GM21423 (cell line): ENCODE measurements at regions not wholly inside any gene's neighbourhood (a gene's known extent, or its start where the extent isn't known, plus 50 kb on each side); places are given as distances from the start of the nearest gene placed in this dataset.

Source experiments
- ATAC-seq: cut with Tn5 transposase; IDR thresholded peaks from one replicate; pipeline ENCODE4 v1.9.1; 2021; ENCODE audit warnings: mild to moderate bottlenecking, moderate library complexity; ENCODE audit not compliant: unreplicated experiment

DNA sequence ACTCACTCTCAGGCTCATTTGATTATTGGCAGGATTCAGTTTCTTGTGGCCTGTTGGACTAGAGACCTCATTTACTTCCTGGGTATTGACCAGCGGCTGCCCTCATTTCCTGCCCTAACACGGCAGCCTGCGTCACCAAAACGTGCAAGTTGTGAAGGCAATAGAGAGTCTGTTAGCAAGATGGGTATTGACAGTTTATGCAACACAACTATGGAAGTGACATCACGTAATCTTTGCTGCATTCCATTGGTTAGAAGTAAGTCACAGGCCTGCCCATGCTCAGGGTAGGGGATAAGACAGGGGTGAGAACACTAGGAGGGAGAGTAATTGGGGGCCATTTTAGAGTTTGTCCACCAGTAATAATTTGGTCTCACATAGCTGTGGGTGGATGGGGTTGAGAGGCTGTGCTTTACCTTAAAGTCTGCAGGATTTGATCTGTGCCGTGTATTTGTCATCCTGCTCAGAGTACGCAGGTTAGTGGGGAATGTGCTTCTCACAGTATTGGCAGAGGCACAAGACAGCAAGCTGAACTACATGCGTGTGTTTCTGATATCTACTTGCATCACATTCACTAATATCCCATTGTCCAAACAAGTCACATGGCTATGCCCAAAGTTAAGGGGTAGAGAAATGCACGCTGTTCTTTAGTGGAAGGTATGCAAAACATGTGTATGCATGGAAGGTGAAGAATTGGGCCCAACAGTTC, 83.3 kb downstream of the EDEM1 start:
- ATAC-seq, result no peak

DNA sequence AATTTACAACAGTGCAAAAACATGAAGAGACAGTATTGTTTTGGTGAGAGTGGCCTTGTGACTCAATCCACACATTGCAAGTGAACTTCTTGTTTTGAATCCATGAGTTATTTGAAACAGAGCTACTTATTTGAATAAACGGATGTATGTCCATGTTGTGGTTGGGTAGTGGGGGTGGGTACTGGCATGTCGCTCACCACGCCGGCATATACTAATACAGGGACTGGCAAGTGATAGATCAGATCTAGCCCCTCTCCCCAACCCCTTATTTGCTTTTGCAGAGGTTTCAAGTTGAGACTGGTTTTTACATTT, 83.8 kb downstream of the EDEM1 start:
- ATAC-seq, result no peak

DNA sequence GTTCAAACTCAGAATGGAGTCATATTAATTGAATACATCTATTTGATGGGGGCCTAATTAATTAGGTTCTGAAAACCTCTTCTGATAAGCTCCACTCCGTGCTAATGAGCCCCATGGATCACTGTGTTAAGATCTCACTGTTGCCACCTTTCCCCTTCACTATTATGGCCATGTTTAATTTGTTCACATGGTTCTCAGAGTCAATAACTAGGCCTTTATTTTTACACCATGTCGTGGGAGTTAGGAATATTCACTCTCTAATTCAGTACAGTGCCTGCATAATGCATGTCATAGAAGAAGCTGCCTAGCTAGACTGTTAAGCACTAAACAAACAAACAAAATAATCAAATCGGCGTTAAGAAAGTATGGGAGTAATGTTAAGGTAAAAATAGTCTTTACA, 84.9 kb downstream of the EDEM1 start:
- no peak for ATAC-seq

DNA sequence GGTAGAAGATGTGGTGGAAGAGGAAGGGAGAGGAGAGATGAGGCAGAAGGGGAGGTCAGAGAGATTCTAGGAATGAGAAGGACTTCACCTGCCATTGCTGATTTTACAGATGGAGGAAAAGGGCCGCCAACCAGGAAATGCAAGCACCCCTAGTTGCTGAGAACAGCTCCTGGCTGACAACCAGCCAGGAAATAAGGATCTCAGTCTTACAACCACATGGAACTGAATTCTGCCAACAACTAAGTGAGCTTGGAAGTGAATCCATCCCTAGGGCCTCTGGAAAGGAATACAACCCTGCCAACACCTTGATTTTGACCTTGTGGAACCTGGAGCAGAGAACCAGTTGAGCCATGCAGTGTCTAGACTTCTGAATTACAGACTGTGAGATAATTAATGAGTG, 86.6 kb downstream of the EDEM1 start:
- ATAC-seq, result no peak

DNA sequence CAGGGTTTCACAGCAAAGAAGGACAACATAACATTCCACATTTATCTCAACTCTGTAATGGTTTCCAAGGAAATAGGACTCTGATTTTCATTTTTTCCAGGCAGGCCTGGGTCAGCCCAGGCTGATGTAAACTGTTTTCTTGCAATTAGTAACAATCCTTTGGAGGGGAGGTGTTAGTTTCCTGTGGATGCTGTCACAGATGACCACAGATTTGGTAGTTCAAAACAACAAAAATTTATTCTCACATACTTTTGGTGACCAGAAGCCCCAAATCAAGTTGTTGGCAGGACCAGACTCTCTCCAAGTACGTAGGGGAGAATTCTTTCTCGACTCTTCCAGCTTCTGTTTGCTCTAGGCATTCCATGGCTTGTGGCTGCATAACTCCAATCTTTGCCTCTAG, 88.0 kb downstream of the EDEM1 start:
- no peak for ATAC-seq

DNA sequence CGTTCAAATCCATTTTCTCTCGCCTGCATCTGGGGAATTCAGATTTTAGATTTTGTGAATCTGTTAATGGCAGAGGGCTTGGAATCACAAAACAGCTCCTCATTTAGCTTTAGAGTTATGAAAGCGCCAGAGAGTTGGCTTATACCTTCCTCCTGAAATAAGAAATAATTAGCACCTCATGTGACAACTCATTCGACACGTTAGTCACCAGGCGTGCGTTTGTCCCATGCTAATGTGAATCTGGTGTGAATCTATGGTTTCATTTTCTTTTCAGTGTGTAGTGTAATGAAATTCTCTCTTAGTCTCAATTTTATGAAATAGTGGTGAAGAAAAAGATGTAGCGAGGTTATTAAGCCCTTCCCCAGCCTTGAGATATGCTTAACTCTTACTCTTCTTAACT, 89.4 kb downstream of the EDEM1 start:
- ATAC-seq, result no peak

DNA sequence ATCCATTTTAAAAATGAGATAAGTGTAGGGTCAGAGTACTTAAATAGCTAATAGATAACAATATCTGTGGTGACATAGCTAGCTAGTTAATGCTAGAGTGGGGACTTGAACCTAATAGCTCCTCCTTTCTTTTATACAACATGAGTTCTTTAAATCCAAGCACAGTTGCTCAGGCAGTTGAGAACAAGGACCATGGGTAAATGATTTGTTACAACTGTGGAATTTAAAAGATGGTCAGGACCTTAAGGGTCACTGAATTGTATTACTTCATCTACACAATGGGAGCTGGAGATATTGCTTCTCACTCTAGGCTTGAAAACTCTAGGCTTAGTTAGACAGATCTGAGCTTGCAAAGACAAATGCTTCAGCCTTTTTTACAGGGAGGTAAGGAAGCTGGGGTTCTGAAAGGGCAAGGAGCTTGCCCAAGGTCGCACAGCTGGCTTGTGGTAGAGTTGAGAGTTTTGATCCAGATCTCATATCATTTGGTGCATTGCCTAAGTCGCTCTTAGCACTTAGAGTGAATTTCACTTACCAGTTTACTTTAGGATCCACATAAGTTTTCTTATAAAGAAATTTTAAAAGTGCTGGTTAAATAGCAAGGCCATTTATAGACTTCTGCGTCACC, 90.2 kb downstream of the EDEM1 start:
- no peak for ATAC-seq

DNA sequence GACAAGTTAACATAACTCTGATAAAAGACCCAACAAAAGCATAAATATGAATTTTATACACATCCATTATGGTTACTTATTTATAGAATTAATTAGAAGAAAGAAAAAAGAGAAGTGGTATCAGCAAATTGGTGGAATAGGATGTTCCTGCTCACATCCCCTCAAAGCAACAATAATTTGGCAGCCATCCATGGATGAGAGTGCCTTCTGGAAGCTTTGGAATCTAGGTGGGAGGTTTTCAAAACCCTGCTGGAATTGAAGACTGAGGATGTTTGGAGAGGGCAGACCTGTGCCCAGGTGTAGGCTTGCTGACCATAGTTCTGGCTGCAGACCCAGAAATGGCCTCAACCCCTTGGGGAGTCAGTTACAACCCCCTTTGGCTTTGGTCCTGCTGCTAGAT, 91.2 kb downstream of the EDEM1 start:
- no peak for ATAC-seq

DNA sequence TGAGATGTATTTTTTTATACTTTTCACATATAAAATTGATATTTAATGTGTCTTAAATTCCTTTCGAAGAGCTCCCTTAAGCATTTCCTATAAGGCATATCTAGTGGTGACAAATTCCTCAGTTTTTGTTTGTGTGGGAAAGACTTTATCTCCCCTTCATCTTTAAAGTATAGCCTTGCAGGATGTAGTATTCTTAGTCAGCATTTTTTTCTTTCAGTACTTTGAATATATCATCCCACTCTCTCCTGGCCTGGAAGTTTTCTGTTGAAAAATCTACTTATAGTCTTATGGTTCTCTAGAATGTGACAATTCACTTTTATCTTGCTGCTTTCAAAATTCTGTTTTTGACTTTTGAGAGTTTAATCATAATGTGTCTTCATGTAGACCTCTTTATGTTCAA, 95.2 kb downstream of the EDEM1 start:
- ATAC-seq, result no peak

DNA sequence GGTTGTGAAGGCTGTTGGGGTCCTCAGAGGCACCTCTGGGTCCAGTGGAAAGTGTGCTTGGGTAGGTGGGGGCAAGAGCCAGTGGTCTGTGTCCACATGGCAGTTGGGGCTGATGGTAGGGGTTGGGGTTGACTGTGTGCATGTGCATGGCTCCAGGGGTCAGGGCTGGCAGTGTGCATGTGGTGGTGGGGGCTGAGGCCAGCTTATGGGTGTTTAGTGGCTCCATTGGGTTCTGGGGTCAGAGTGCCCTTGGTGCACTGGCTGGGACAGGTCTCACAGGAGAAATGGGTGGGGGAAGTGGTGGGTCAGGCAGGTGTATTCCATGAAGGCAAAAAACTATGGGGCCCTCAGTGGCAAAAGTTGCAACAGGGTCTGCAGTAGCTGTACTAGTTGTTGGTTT, 97.9 kb downstream of the EDEM1 start:
- ATAC-seq, result no peak

DNA sequence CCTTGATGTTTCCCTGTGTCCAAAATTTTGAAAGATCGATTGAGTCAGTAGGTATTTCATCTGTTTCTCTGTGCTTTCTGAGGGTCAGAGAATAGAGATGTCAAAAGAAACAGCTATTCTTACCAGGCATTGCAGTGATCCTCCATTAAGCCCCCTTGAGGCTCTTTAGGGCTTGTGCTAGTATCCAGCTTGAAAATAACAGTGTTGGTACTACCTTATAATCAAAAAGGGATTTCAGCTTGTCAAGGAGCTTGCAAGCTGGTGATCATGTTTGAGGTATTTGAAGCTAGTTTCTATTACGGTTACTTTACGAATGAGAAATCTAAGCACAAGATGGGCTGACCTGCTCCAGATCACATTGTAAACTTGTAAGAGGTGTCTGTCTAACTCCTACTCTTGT, 103.4 kb downstream of the EDEM1 start:
- ATAC-seq, result no peak

DNA sequence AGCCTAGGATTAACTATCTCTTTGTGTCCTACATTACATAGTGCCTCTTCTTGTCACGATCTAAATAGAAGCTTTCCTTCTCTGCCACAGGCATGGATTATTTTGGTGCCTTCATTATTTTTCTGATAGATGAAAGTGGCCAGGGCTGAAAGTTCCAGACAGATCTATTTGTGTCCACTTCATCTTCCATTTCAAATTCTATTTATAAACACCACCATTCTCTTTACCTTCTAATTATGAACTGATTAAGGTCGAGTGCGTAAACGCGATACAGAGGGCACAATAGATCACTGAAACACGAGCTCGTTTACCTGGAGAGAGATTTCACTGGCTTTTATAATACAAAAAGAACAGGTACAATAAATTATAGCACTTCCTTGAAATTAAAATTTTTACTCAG, 105.0 kb downstream of the EDEM1 start:
- no peak for ATAC-seq

DNA sequence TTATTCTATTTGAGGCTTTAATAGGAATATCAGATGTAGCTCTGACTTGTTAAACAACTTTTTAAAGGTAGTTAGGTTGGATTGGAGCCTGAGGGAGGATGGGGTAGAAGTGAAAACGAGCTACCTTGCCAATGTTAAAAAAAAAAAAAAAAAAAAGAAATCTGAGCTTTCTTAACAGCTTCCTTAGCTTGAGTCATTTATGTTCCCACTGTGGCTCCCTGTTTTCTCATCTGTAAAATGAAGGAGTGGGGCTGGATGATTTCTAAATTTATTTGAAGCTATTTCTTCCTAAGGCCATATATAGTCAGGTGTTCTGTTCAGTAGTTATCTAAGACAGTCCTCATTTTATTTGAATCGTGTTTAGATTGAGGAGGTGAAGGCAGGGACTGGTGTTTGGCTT, 105.7 kb downstream of the EDEM1 start:
- ATAC-seq, result no peak

DNA sequence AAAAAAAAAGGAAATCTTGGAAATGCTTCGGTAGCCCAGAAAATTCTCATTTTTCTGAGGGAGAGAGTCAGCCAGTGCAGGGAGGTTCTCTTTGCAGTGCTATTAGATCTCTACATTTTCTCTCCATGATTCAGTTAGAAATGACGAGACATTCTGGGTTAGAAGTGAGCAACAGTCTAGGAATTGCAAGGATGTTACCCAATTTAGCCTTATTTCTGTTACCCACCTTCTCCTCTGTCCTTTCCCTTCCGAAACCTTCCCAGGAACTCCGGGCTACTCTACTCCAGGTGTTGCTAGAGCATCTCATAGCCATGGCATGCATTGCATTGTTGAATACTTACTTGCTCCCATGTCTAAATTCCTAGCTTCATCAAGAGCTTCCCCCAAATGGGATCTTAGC, 106.8 kb downstream of the EDEM1 start:
- no peak for ATAC-seq

DNA sequence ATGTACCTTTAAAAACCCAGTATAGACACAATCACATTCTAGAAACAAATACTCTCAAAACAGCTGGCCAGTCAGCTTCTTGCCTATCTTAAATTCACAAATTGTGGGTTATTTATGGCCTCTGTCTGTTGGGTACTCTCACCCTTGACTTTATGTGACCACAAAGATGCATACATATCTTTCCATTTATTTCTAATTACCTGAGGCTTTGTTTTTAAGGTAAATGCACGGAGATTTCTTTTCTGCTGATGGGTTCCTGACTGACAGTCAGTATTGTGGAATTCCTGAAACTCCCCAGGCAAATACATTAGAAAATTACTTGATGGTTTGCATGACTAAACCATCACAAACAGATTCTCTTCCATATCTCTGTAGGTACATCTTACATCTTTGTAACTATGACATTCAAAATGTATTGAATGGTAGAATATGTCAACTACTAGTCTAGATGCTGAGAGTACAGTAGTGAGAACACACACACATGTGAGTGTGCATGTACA, 107.7 kb downstream of the EDEM1 start:
- ATAC-seq, result no peak

DNA sequence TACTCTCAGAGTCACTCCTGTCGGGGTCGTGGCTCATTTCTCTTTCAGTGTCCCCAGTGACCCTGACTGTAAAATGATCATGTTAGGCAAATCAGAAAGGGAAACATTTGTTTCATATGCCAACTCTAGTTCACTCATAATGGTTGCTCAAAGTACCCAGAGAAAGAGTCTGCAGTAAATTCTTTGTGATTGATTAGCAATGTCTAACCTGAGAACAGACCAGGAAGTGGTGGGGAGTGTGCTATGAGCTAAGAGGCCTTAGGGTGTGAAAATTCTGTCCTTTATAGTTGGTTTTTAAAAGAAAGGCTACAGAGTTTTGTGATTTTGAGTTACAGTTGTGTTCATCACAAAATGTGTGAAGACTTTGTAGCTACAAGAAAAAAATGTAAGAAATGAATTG, 108.9 kb downstream of the EDEM1 start:
- no peak for ATAC-seq

DNA sequence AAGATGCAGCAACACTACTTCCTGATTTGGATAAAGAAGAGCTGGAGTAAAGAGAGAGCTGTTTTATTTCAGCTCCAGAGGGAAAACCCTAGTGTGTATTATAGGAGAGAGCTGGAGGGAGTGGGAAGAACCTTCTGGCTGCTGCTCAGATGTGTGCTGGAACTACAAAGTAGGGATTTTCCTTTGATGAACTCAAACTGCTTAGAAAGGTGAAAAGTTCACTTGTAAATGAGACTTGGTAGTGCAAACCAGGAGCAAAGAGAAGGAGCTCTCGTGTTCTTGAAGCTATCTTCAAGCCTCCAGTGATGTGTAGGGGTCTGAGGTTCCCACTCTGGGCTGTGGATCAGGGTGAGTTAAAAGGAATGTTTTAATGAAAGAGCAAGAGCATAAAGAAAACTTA, 110.4 kb downstream of the EDEM1 start:
- no peak for ATAC-seq

DNA sequence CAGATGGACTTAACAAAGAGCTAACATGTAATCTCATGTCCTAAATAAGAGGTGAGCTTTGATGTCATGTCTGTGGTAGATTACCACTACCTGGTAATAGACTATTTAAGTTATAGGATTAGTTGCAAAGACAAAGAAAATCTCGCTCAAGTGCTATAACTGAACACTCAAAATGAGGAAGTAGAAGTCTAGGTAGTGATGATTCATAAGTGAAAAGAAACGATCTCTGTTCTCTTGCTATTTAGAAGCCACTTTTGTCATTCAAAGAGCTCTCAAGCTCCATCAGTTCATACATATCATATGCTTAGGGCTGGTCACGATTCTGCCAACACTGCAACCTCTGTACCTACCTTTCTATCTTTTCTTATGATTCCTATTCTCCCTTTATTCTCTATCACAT, 110.9 kb downstream of the EDEM1 start:
- peak; percentile 98 for ATAC-seq

DNA sequence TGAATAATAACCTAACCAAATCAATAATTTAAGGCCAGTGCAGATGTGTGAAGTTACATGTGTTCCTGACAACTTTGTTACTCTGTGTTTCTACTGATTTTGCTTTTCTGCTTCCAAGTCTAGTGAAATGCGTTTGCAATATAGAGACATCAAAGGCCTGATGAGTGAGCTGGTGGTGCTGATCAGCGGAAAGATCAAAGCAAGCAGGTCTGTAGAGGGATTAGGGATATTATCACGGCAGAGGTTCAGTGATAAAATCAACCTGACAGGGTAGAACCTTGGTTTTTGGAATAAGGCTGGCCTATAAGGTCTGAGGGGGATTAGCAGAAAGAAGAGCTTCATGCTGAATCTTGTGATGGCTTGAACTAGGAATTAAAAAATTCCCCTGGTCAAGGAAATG, 111.7 kb downstream of the EDEM1 start:
- ATAC-seq, result no peak

DNA sequence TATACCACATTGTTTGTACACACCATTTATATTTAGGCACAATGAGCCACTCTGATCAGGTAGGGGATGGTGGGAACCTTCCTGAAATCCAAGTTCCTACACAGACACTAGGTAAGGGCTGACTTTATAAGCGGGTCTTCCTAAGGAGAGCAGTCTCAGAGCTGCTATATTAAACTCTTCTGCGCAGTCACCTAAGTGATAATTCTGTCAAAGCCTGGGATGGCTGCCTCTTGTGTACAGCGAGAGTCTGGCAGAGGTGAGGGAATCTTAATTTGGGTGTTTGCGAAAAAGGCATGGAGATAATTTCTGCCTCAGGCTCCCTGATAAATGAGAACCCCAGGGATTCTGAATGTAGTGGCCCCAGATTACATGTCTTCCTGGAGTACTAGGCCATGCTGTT, 113.1 kb downstream of the EDEM1 start:
- ATAC-seq, result no peak

DNA sequence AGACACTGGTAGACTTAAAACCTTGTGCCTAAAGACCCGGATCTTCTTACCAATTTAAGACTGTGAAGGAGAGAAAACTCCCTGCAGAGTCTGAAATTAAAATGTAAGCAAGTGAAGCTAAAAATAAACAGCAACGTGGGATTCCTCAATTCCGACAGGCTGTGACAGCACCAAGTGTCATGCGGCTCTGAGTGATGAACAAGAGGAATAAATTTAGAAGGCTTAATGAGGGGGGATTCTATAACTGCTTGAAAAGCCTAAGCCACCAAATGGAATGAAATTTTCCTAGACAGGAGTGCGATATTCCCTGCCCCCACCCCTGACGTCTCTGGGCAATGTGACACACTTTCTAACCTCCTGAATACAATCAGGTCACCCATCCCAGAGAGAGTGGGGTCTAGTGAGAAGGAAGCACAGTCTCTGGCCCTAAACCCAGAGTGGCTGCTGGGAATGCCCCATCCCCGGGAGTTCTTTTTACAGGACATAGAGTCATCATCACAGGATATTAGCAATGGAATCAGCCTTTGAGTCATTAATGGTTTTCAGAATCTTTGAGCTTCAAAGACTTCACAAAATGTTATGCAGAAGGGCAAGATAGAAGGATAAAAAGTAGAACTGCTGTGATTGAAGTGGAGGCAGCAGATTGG, 114.3 kb downstream of the EDEM1 start:
- no peak for ATAC-seq

DNA sequence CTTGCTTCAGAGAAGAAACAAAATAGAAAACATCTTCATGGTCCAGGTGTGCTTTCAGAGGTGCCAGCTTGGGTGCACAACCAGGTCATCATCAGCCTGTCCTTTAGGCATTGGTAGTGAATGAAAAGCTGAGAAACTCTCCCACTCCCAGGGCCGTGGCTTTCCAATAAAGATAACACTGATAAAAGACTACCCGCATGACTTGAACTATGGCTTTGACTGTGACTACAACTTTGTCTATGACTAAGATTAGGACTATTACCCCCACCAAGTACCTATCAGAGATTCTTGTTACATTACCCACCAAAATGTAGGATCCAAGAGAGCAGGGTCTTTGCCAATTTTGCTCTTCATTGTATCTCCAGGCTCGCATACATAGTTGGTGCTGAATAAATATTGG, 115.2 kb downstream of the EDEM1 start:
- no peak for ATAC-seq

DNA sequence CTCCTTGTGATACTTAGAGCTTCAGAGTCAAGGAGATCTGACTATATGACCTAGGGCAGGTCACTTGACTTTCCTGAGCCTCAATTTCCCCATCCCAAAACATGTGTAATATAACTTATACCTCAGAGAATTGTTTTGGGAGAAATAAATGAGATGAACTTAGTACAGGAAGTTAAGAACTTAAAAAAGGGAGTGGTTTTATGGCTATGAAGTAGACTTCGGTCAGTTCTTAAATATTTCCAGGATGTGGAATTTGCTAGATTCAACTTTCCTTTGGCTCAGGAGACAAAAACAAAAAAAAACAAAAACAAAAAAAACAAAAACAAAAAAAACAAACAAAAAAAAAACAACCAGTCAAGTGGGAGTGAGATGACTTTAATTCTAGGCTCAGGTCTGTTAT, 116.7 kb downstream of the EDEM1 start:
- no peak for ATAC-seq
